ENCODE measurements at regions not wholly inside any gene's neighbourhood (a gene's known extent, or its start where the extent isn't known, plus 50 kb on each side); places are given as distances from the start of the nearest gene placed in this dataset.

GRCh38 chr2:121072784-121073183 lies 212.2 kb downstream of the TFCP2L1 start:
- TF ChIP-seq POLR2A (IDR thresholded peaks at IDR 0.05): no peak
- no peak for TF ChIP-seq EP300 (IDR thresholded peaks at IDR 0.05)
- TF ChIP-seq CTCF (IDR thresholded peaks at IDR 0.05): no peak
- peaks cover 0 to 16% (median 0%) of the 10 kb centered on the region in 4 donors for H3K4me1 ChIP-seq
- DNase-seq (ENCODE audit: low spot score in 2 of 2): no peak
- H3K36me3 ChIP-seq: no peaks in the 10 kb centered on the region
- H3K4me3 ChIP-seq: no peak overlapping the region
- 76 to 84% methylated on average over 13 of the region's 13 CpGs for WGBS, 2 donors
- peaks cover 0 to 20% of the 10 kb centered on the region in 2 donors for H3K27me3 ChIP-seq
- H3K27ac ChIP-seq: no peak overlapping the region
- no peaks in the 10 kb centered on the region for H3K9me3 ChIP-seq

DNA sequence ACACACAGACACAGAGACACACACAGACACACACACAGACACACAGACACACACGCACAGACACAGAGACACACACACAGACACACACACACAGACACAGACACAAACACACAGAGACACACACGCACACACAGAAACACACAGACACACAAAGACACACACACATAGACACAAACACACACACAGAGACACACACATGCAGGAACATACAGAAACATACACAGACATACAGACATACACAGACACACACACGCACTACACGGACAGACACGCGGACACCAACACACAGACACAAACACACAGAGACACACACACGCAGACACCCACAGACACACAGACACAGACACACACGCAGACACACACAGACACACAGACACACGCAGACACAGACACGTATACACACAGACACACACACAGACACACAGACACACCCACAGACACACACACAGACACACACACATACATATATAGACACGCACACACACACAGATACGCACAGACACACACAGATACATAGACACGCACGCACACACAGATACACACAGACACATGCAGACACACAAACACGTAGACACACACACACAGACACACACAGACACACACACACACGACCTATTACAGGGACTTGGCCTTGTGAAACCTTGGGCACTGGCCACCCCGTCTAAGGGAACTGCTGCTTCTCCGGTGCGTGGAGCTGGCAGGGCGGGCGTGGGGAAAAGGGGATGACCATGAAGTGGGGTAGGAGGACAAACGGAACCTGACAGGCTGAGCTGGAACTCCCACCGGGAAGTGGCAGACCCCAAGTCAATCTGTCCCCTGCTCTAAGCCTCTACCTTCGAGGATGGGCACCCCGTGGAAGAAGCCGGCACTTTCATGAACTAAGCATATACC lies 211.4 kb downstream of the TFCP2L1 start:
- H3K4me3 ChIP-seq: no peak overlapping the region
- no peak for DNase-seq (ENCODE audit: low spot score in 2 of 2)
- no peaks in the 10 kb centered on the region for H3K9me3 ChIP-seq
- TF ChIP-seq EP300 (IDR thresholded peaks at IDR 0.05): no peak
- TF ChIP-seq CTCF (IDR thresholded peaks at IDR 0.05): no peak
- no peak for TF ChIP-seq POLR2A (IDR thresholded peaks at IDR 0.05)
- 87% methylated on average over 24 to 25 of the region's 26 CpGs for WGBS, 2 donors
- peaks cover 0 to 16% (median 0%) of the 10 kb centered on the region in 4 donors for H3K4me1 ChIP-seq
- H3K36me3 ChIP-seq: no peaks in the 10 kb centered on the region
- no peak overlapping the region for H3K27ac ChIP-seq
- H3K27me3 ChIP-seq: peaks cover 0 to 20% of the 10 kb centered on the region in 2 donors

DNA sequence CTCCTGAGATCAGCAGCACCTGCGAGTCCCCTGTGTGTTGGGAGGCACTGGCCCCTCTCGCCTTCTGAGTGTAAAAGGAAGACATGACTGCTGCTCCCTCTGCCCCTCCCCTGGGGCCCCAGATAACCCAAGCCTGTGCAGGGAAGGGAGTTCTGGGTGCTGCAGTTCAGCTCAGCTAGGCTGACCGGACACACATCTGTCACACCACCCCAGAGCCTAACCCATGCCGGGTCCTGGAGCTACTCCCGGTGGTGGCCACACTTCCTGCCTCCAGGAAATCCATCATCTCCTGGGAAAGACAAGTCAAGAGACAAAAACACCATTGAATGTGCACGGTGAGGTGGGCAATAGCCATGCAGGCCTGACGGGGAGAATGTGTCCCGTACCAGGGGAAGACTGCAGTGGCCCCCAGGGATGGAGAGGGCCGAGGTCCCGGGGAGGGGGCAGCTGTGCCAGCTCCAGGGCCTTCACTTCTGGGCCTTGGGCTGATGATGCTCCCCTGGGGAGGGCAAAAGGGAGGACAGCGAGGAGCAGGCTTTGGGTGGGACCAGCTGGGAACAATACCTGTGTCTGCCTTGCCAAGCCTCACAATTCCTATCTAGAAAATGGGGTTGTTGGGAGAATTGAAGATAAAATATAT lies 210.6 kb downstream of the TFCP2L1 start:
- whole genome bisulfite sequencing, 2 donors: 51 to 75% methylated on average over 8 to 11 of the region's 11 CpGs
- Histone ChIP-seq H3K4me3 (no peak overlapping the region), H3K36me3 (no peaks in the 10 kb centered on the region), H3K27ac (no peak overlapping the region), H3K27me3 (peaks cover 0 to 25% of the 10 kb centered on the region in 2 donors), H3K9me3 (no peaks in the 10 kb centered on the region), H3K4me1 (peaks cover 0 to 16% (median 0%) of the 10 kb centered on the region in 4 donors)
- TF ChIP-seq EP300 (IDR thresholded peaks at IDR 0.05) (no peak), POLR2A (IDR thresholded peaks at IDR 0.05) (no peak), CTCF (IDR thresholded peaks at IDR 0.05) (no peak)
- DNase-seq (ENCODE audit: low spot score in 2 of 2): no peak

- Histone ChIP-seq H3K27ac (no peak overlapping the region), H3K36me3 (no peaks in the 10 kb centered on the region), H3K27me3 (peaks cover 0 to 27% of the 10 kb centered on the region in 2 donors), H3K4me3 (no peak overlapping the region), H3K9me3 (no peaks in the 10 kb centered on the region), H3K4me1 (peaks cover 0 to 16% (median 0%) of the 10 kb centered on the region in 4 donors)
- 13 to 14% methylated on average over 14 of the region's 14 CpGs for WGBS, 2 donors
- peak in 1 of 2 donors; percentile 19 for DNase-seq (ENCODE audit: low spot score in 2 of 2)
- peak; percentile 13 to 31 for TF ChIP-seq POLR2A (IDR thresholded peaks at IDR 0.05)
- TF ChIP-seq CTCF (IDR thresholded peaks at IDR 0.05): no peak
- no peak for TF ChIP-seq EP300 (IDR thresholded peaks at IDR 0.05)
Measured at GRCh38 chr2:121075006-121075551, 209.9 kb downstream of the TFCP2L1 start.
